Activated naive CD4-positive, alpha-beta T cell (primary cell): ENCODE measurements at regions not wholly inside any gene's neighbourhood (a gene's known extent, or its start where the extent isn't known, plus 50 kb on each side); places are given as distances from the start of the nearest gene placed in this dataset.
"Not testable (repeated sequence)": the region's sequence is repeated elsewhere in the genome, so short reads cannot be mapped to it uniquely, and the experiment has no call there.

Source experiments
- DNase-seq, 4 experiments: peaks; one replicate each; lab custom pipeline; 2025; lab: John Stamatoyannopoulos, UW

- DNase-seq, result no peak
Measured at GRCh38 chr15:57767481-57767880, 61.0 kb downstream of the POLR2M start.

- no peak for DNase-seq
Measured at GRCh38 chr15:57769266-57769665, 62.8 kb downstream of the POLR2M start.

- no peak for DNase-seq
Measured at GRCh38 chr15:57770495-57770894, 64.0 kb downstream of the POLR2M start.

- no peak for DNase-seq
Measured at GRCh38 chr15:57772223-57772957, 65.9 kb downstream of the POLR2M start.

GRCh38 chr15:57773051-57773450 lies 66.5 kb downstream of the POLR2M start:
- no peak for DNase-seq

- DNase-seq, result no peak
Measured at GRCh38 chr15:57777003-57777402, 70.5 kb downstream of the POLR2M start.

GRCh38 chr15:57780471-57780870 lies 74.0 kb downstream of the POLR2M start:
- no peak for DNase-seq

- DNase-seq, result no peak
Measured at GRCh38 chr15:57782731-57783130, 76.2 kb downstream of the POLR2M start.

GRCh38 chr15:57784081-57784511 lies 77.6 kb downstream of the POLR2M start:
- no peak for DNase-seq

- DNase-seq, result no peak
Measured at GRCh38 chr15:57785039-57785438, 78.5 kb downstream of the POLR2M start.

GRCh38 chr15:57785959-57786358 lies 79.4 kb downstream of the POLR2M start:
- DNase-seq, result no peak

GRCh38 chr15:57789225-57789624 lies 82.7 kb downstream of the POLR2M start:
- DNase-seq, result no peak

- DNase-seq, result no peak
Measured at GRCh38 chr15:57792724-57793449, 86.4 kb downstream of the POLR2M start.

GRCh38 chr15:57795261-57795660 lies 88.7 kb downstream of the POLR2M start:
- DNase-seq, result no peak

GRCh38 chr15:57796146-57796545 lies 89.6 kb downstream of the POLR2M start:
- DNase-seq, result no peak

GRCh38 chr15:57797110-57797509 lies 90.6 kb downstream of the POLR2M start:
- no peak for DNase-seq

- DNase-seq, result no peak
Measured at GRCh38 chr15:57797568-57798267, 91.2 kb downstream of the POLR2M start.

GRCh38 chr15:57806003-57806402 lies 99.5 kb downstream of the POLR2M start:
- DNase-seq, result no peak

GRCh38 chr15:57809285-57809684 lies 102.8 kb downstream of the POLR2M start:
- DNase-seq, result not testable (repeated sequence)

- no peak for DNase-seq
Measured at GRCh38 chr15:57816599-57816998, 110.1 kb downstream of the POLR2M start.

GRCh38 chr15:57819646-57820045 lies 113.1 kb downstream of the POLR2M start:
- DNase-seq, result no peak

GRCh38 chr15:57820119-57820518 lies 113.6 kb downstream of the POLR2M start:
- DNase-seq, result no peak

GRCh38 chr15:57821826-57822225 lies 115.3 kb downstream of the POLR2M start:
- no peak for DNase-seq
